ENCODE measurements at regions not wholly inside any gene's neighbourhood (a gene's known extent, or its start where the extent isn't known, plus 50 kb on each side); places are given as distances from the start of the nearest gene placed in this dataset.
A peak's percentile ranks its signal among the peaks of the same experiment; 100 is the strongest.
"Not testable (repeated sequence)": the region's sequence is repeated elsewhere in the genome, so short reads cannot be mapped to it uniquely, and the experiment has no call there.

- H3K27ac ChIP-seq (ENCODE audit: low read depth, low read length); H3K27me3 ChIP-seq (ENCODE audit: control insufficient read depth, insufficient read depth, low read length); H3K36me3 ChIP-seq (ENCODE audit: control insufficient read depth, insufficient read depth, low read length); H3K4me1 ChIP-seq (ENCODE audit: control insufficient read depth, insufficient read depth, low read length); H3K4me3 ChIP-seq (ENCODE audit: low read depth, low read length); H3K9me3 ChIP-seq (ENCODE audit: control insufficient read depth, insufficient read depth, low read length); DNase-seq (ENCODE audit: low read depth in 4 of 6, low spot score in 6 of 6): not testable (repeated sequence)
- WGBS (ENCODE audit: insufficient coverage) = no CpG with 5 or more reads among the region's 3 CpGs
These were observed 319.4 kb upstream of the CNTN6 start for GRCh38 chr3:773433-773832.

- Histone ChIP-seq H3K27me3 (ENCODE audit: control insufficient read depth, insufficient read depth, low read length) (no peaks in the 10 kb centered on the region), H3K4me3 (ENCODE audit: low read depth, low read length) (no peak overlapping the region), H3K27ac (ENCODE audit: low read depth, low read length) (no peak overlapping the region), H3K9me3 (ENCODE audit: control insufficient read depth, insufficient read depth, low read length) (peaks cover 2% of the 10 kb centered on the region), H3K4me1 (ENCODE audit: control insufficient read depth, insufficient read depth, low read length) (no peaks in the 10 kb centered on the region), H3K36me3 (ENCODE audit: control insufficient read depth, insufficient read depth, low read length) (no peaks in the 10 kb centered on the region)
- 60% methylated on average over 2 of the region's 6 CpGs for WGBS (ENCODE audit: insufficient coverage)
- no peak for DNase-seq (ENCODE audit: low read depth in 4 of 6, low spot score in 6 of 6)
These were observed 317.5 kb upstream of the CNTN6 start for GRCh38 chr3:775178-775880.

- Histone ChIP-seq H3K27me3 (ENCODE audit: control insufficient read depth, insufficient read depth, low read length) (no peaks in the 10 kb centered on the region), H3K36me3 (ENCODE audit: control insufficient read depth, insufficient read depth, low read length) (no peaks in the 10 kb centered on the region), H3K27ac (ENCODE audit: low read depth, low read length) (no peak overlapping the region), H3K9me3 (ENCODE audit: control insufficient read depth, insufficient read depth, low read length) (no peaks in the 10 kb centered on the region), H3K4me3 (ENCODE audit: low read depth, low read length) (no peak overlapping the region), H3K4me1 (ENCODE audit: control insufficient read depth, insufficient read depth, low read length) (no peaks in the 10 kb centered on the region)
- no CpG with 5 or more reads among the region's 3 CpGs for WGBS (ENCODE audit: insufficient coverage)
- DNase-seq (ENCODE audit: low read depth in 4 of 6, low spot score in 6 of 6) = no peak
These were observed 312.3 kb upstream of the CNTN6 start for GRCh38 chr3:780505-780904.

GRCh38 chr3:791442-791841 is 301.4 kb upstream of the CNTN6 start:
- DNase-seq (ENCODE audit: low read depth in 4 of 6, low spot score in 6 of 6) = no peak
- no peak overlapping the region for H3K27ac ChIP-seq (ENCODE audit: low read depth, low read length)
- no peaks in the 10 kb centered on the region for H3K4me1 ChIP-seq (ENCODE audit: control insufficient read depth, insufficient read depth, low read length)
- no peak overlapping the region for H3K4me3 ChIP-seq (ENCODE audit: low read depth, low read length)
- H3K27me3 ChIP-seq (ENCODE audit: control insufficient read depth, insufficient read depth, low read length) = no peaks in the 10 kb centered on the region
- no peaks in the 10 kb centered on the region for H3K36me3 ChIP-seq (ENCODE audit: control insufficient read depth, insufficient read depth, low read length)
- no CpG with 5 or more reads among the region's 5 CpGs for WGBS (ENCODE audit: insufficient coverage)
- H3K9me3 ChIP-seq (ENCODE audit: control insufficient read depth, insufficient read depth, low read length) = no peaks in the 10 kb centered on the region

- H3K27ac ChIP-seq (ENCODE audit: low read depth, low read length) = no peak overlapping the region
- H3K4me1 ChIP-seq (ENCODE audit: control insufficient read depth, insufficient read depth, low read length) = no peaks in the 10 kb centered on the region
- H3K4me3 ChIP-seq (ENCODE audit: low read depth, low read length) = no peak overlapping the region
- no peaks in the 10 kb centered on the region for H3K27me3 ChIP-seq (ENCODE audit: control insufficient read depth, insufficient read depth, low read length)
- 40% methylated on average over 5 of the region's 8 CpGs for WGBS (ENCODE audit: insufficient coverage)
- DNase-seq (ENCODE audit: low read depth in 4 of 6, low spot score in 6 of 6) = peak in 3 of 6 donors; percentile 2 to 76 (median 32)
- no peaks in the 10 kb centered on the region for H3K36me3 ChIP-seq (ENCODE audit: control insufficient read depth, insufficient read depth, low read length)
- no peaks in the 10 kb centered on the region for H3K9me3 ChIP-seq (ENCODE audit: control insufficient read depth, insufficient read depth, low read length)
These were observed 300.2 kb upstream of the CNTN6 start for GRCh38 chr3:792630-793029.

- WGBS (ENCODE audit: insufficient coverage) = no CpG with 5 or more reads among the region's 2 CpGs
- H3K36me3 ChIP-seq (ENCODE audit: control insufficient read depth, insufficient read depth, low read length) = no peaks in the 10 kb centered on the region
- H3K4me3 ChIP-seq (ENCODE audit: low read depth, low read length) = no peak overlapping the region
- H3K27ac ChIP-seq (ENCODE audit: low read depth, low read length) = no peak overlapping the region
- no peaks in the 10 kb centered on the region for H3K9me3 ChIP-seq (ENCODE audit: control insufficient read depth, insufficient read depth, low read length)
- no peaks in the 10 kb centered on the region for H3K4me1 ChIP-seq (ENCODE audit: control insufficient read depth, insufficient read depth, low read length)
- no peaks in the 10 kb centered on the region for H3K27me3 ChIP-seq (ENCODE audit: control insufficient read depth, insufficient read depth, low read length)
- no peak for DNase-seq (ENCODE audit: low read depth in 4 of 6, low spot score in 6 of 6)
These were observed 288.6 kb upstream of the CNTN6 start for GRCh38 chr3:804211-804610.

GRCh38 chr3:805326-805725 is 287.5 kb upstream of the CNTN6 start:
- peak in 3 of 6 donors; percentile 2 to 63 (median 54) for DNase-seq (ENCODE audit: low read depth in 4 of 6, low spot score in 6 of 6)
- H3K9me3 ChIP-seq (ENCODE audit: control insufficient read depth, insufficient read depth, low read length) = no peaks in the 10 kb centered on the region
- 56% methylated on average over 1 of the region's 1 CpG for WGBS (ENCODE audit: insufficient coverage)
- H3K27me3 ChIP-seq (ENCODE audit: control insufficient read depth, insufficient read depth, low read length) = no peaks in the 10 kb centered on the region
- no peak overlapping the region for H3K4me3 ChIP-seq (ENCODE audit: low read depth, low read length)
- H3K27ac ChIP-seq (ENCODE audit: low read depth, low read length) = no peak overlapping the region
- no peaks in the 10 kb centered on the region for H3K4me1 ChIP-seq (ENCODE audit: control insufficient read depth, insufficient read depth, low read length)
- no peaks in the 10 kb centered on the region for H3K36me3 ChIP-seq (ENCODE audit: control insufficient read depth, insufficient read depth, low read length)

- Histone ChIP-seq H3K4me3 (ENCODE audit: low read depth, low read length) (no peak overlapping the region), H3K27me3 (ENCODE audit: control insufficient read depth, insufficient read depth, low read length) (no peaks in the 10 kb centered on the region), H3K9me3 (ENCODE audit: control insufficient read depth, insufficient read depth, low read length) (no peaks in the 10 kb centered on the region), H3K36me3 (ENCODE audit: control insufficient read depth, insufficient read depth, low read length) (no peaks in the 10 kb centered on the region), H3K27ac (ENCODE audit: low read depth, low read length) (no peak overlapping the region), H3K4me1 (ENCODE audit: control insufficient read depth, insufficient read depth, low read length) (no peaks in the 10 kb centered on the region)
- no peak for DNase-seq (ENCODE audit: low read depth in 4 of 6, low spot score in 6 of 6)
- WGBS (ENCODE audit: insufficient coverage) = no CpG with 5 or more reads among the region's 2 CpGs
These were observed 286.8 kb upstream of the CNTN6 start for GRCh38 chr3:806006-806405.

- no peak for DNase-seq (ENCODE audit: low read depth in 4 of 6, low spot score in 6 of 6)
- Histone ChIP-seq H3K36me3 (ENCODE audit: control insufficient read depth, insufficient read depth, low read length) (no peaks in the 10 kb centered on the region), H3K4me3 (ENCODE audit: low read depth, low read length) (no peak overlapping the region), H3K27me3 (ENCODE audit: control insufficient read depth, insufficient read depth, low read length) (no peaks in the 10 kb centered on the region), H3K4me1 (ENCODE audit: control insufficient read depth, insufficient read depth, low read length) (no peaks in the 10 kb centered on the region), H3K27ac (ENCODE audit: low read depth, low read length) (no peak overlapping the region), H3K9me3 (ENCODE audit: control insufficient read depth, insufficient read depth, low read length) (no peaks in the 10 kb centered on the region)
- WGBS (ENCODE audit: insufficient coverage) = 87% methylated on average over 5 of the region's 5 CpGs
These were observed 276.2 kb upstream of the CNTN6 start for GRCh38 chr3:816605-817004.

- Histone ChIP-seq H3K36me3 (ENCODE audit: control insufficient read depth, insufficient read depth, low read length) (no peaks in the 10 kb centered on the region), H3K27ac (ENCODE audit: low read depth, low read length) (no peak overlapping the region), H3K4me1 (ENCODE audit: control insufficient read depth, insufficient read depth, low read length) (no peaks in the 10 kb centered on the region), H3K4me3 (ENCODE audit: low read depth, low read length) (no peak overlapping the region), H3K9me3 (ENCODE audit: control insufficient read depth, insufficient read depth, low read length) (no peaks in the 10 kb centered on the region), H3K27me3 (ENCODE audit: control insufficient read depth, insufficient read depth, low read length) (no peaks in the 10 kb centered on the region)
- no peak for DNase-seq (ENCODE audit: low read depth in 4 of 6, low spot score in 6 of 6)
- no CpG with 5 or more reads among the region's 1 CpG for WGBS (ENCODE audit: insufficient coverage)
These were observed 258.1 kb upstream of the CNTN6 start for GRCh38 chr3:834679-835078.
